GM20000 (cell line): ENCODE measurements at regions not wholly inside any gene's neighbourhood (a gene's known extent, or its start where the extent isn't known, plus 50 kb on each side); places are given as distances from the start of the nearest gene placed in this dataset.
A peak's percentile ranks its signal among the peaks of the same experiment; 100 is the strongest.

Source experiments
- DNase-seq: peaks from one replicate; pipeline ENCODE4 v3.0.0; 2012; ENCODE audit warnings: low spot score
- CTCF ChIP-seq: IDR thresholded peaks from 2 replicates; pipeline ENCODE4 v1.5.1; 2012; ENCODE audit warnings: mild to moderate bottlenecking, control low read depth; ENCODE audit errors: extremely low read depth, missing control alignments

GRCh38 chr6:155887421-155887820 lies 431.8 kb upstream of the NOX3 start:
- no peak for TF ChIP-seq CTCF
- DNase-seq = no peak

- no peak for DNase-seq
These were observed 428.1 kb upstream of the NOX3 start for GRCh38 chr6:155883741-155884140.

GRCh38 chr6:155883334-155883731 lies 427.7 kb upstream of the NOX3 start:
- DNase-seq = no peak
- no peak for TF ChIP-seq CTCF

More at GRCh38 chr6:155883741-155884140, 428.1 kb upstream of the NOX3 start:
- no peak for TF ChIP-seq CTCF

- no peak for TF ChIP-seq CTCF
- peak; percentile 19 for DNase-seq
These were observed 427.1 kb upstream of the NOX3 start for GRCh38 chr6:155882527-155883333.

GRCh38 chr6:155881826-155882526 lies 426.3 kb upstream of the NOX3 start:
- TF ChIP-seq CTCF = no peak
- DNase-seq = no peak

GRCh38 chr6:155880900-155881299 lies 425.3 kb upstream of the NOX3 start:
- TF ChIP-seq CTCF = no peak

GRCh38 chr6:155872961-155873360 lies 417.3 kb upstream of the NOX3 start:
- no peak for DNase-seq

More at GRCh38 chr6:155880900-155881299, 425.3 kb upstream of the NOX3 start:
- no peak for DNase-seq

More at GRCh38 chr6:155872961-155873360, 417.3 kb upstream of the NOX3 start:
- no peak for TF ChIP-seq CTCF
